Activated CD4-positive, alpha-beta T cell treated with anti-CD3 and anti-CD28 coated beads for 24 hours (primary cell): ENCODE measurements at regions not wholly inside any gene's neighbourhood (a gene's known extent, or its start where the extent isn't known, plus 50 kb on each side); places are given as distances from the start of the nearest gene placed in this dataset.
"Not testable (repeated sequence)": the region's sequence is repeated elsewhere in the genome, so short reads cannot be mapped to it uniquely, and the experiment has no call there.

Experiments used
- DNase-seq, 2 donors: peaks; one replicate each; pipeline ENCODE4 v3.0.0-alpha.2; 2020; ENCODE audit warnings: low read depth in 2 of 2

- no peak for DNase-seq
These were observed 442.4 kb upstream of the GRM7 start for GRCh38 chr3:6418485-6418884.

- no peak for DNase-seq
These were observed 439.1 kb upstream of the GRM7 start for GRCh38 chr3:6421666-6422445.

- no peak for DNase-seq
These were observed 435.6 kb upstream of the GRM7 start for GRCh38 chr3:6425289-6425820.

- not testable (repeated sequence) for DNase-seq
These were observed 432.6 kb upstream of the GRM7 start for GRCh38 chr3:6428276-6428675.

GRCh38 chr3:6435951-6436350, 425.0 kb upstream of the GRM7 start:
- no peak for DNase-seq

GRCh38 chr3:6437631-6438030, 423.3 kb upstream of the GRM7 start:
- no peak for DNase-seq

GRCh38 chr3:6438031-6438430, 422.9 kb upstream of the GRM7 start:
- no peak for DNase-seq

- no peak for DNase-seq
These were observed 421.7 kb upstream of the GRM7 start for GRCh38 chr3:6439226-6439625.

GRCh38 chr3:6439824-6440223, 421.1 kb upstream of the GRM7 start:
- no peak for DNase-seq

GRCh38 chr3:6444888-6445658, 415.8 kb upstream of the GRM7 start:
- DNase-seq: no peak

GRCh38 chr3:6447166-6447801, 413.6 kb upstream of the GRM7 start:
- DNase-seq: no peak

GRCh38 chr3:6448011-6448410, 412.9 kb upstream of the GRM7 start:
- DNase-seq: no peak

GRCh38 chr3:6449099-6449498, 411.8 kb upstream of the GRM7 start:
- DNase-seq: no peak

GRCh38 chr3:6452974-6453373, 407.9 kb upstream of the GRM7 start:
- no peak for DNase-seq

GRCh38 chr3:6455031-6455430, 405.9 kb upstream of the GRM7 start:
- DNase-seq: no peak

- DNase-seq: no peak
These were observed 393.7 kb upstream of the GRM7 start for GRCh38 chr3:6467186-6467585.

GRCh38 chr3:6468589-6468988, 392.3 kb upstream of the GRM7 start:
- no peak for DNase-seq

GRCh38 chr3:6471744-6472143, 389.2 kb upstream of the GRM7 start:
- no peak for DNase-seq

GRCh38 chr3:6490487-6491327, 370.2 kb upstream of the GRM7 start:
- DNase-seq: not testable (repeated sequence)

- no peak for DNase-seq
These were observed 369.1 kb upstream of the GRM7 start for GRCh38 chr3:6491768-6492167.

- no peak for DNase-seq
These were observed 368.6 kb upstream of the GRM7 start for GRCh38 chr3:6492306-6492705.

- not testable (repeated sequence) for DNase-seq
These were observed 362.0 kb upstream of the GRM7 start for GRCh38 chr3:6498944-6499343.
